IMR-90 (cell line): ENCODE measurements at regions not wholly inside any gene's neighbourhood (a gene's known extent, or its start where the extent isn't known, plus 50 kb on each side); places are given as distances from the start of the nearest gene placed in this dataset.

Experiments used
- ATAC-seq: fragments of 200-7000 bp; cut with Tn5 transposase; 2 replicates; pipeline ENCODE4 v1.9.1; 2020; ENCODE audit warnings: low read depth, mild to moderate bottlenecking, moderate library complexity
- BruUV-seq: library from RNA; stranded (reverse); fragments of 400-500 nt; replicated peaks from 2 replicates; lab custom pipeline; 2021; lab: Mats Ljungman, UMichigan
- CTCF ChIA-PET: fragments of 300-600 bp; formaldehyde crosslinking; extraction: SDS; loops from one replicate; lab custom pipeline; 2021; ENCODE audit warnings: antibody characterized with exemption; lab: Yijun Ruan, JAX
- POLR2A ChIA-PET: fragments of 300-600 bp; sonication (Branson Sonifier 250); formaldehyde crosslinking; loops from one replicate; lab custom pipeline; 2022; ENCODE audit warnings: antibody characterized with exemption; ENCODE audit not compliant: unreplicated experiment; lab: Charles Lee
- DNase-seq: peaks from one replicate; pipeline ENCODE4 v3.0.0; 2013
- H2AFZ ChIP-seq: replicated peaks from 2 replicates; pipeline ENCODE3; 2013; ENCODE audit warnings: low read length, mild to moderate bottlenecking; ENCODE audit not compliant: poor library complexity
- H2AK5ac ChIP-seq: 2 replicates; pipeline ENCODE4 v1.6.1; 2013; ENCODE audit warnings: low read depth, low read length, inconsistent platforms
- H2AK9ac ChIP-seq: replicated peaks from 2 replicates; pipeline ENCODE3; 2013; ENCODE audit warnings: mild to moderate bottlenecking, low read depth, low read length, moderate library complexity; ENCODE audit not compliant: poor library complexity
- H2BK120ac ChIP-seq: 2 replicates; pipeline ENCODE4 v1.6.1; 2013; ENCODE audit warnings: low read depth, low read length, inconsistent platforms
- H2BK15ac ChIP-seq: 3 replicates; pipeline ENCODE4 v1.6.1; 2013; ENCODE audit warnings: low read depth, low read length, inconsistent platforms
- H2BK20ac ChIP-seq: 2 replicates; pipeline ENCODE4 v1.6.1; 2013; ENCODE audit warnings: low read depth, mild to moderate bottlenecking, inconsistent platforms, low read length, moderate library complexity
- H2BK5ac ChIP-seq: 2 replicates; pipeline ENCODE4 v1.6.1; 2013; ENCODE audit warnings: mild to moderate bottlenecking, low read depth, low read length, inconsistent platforms; ENCODE audit not compliant: poor library complexity, severe bottlenecking
- H3K14ac ChIP-seq: replicated peaks from 2 replicates; pipeline ENCODE4 v1.6.1; 2013; ENCODE audit warnings: low read depth, low read length, inconsistent platforms
- H3K18ac ChIP-seq: 2 replicates; pipeline ENCODE4 v1.6.1; 2013; ENCODE audit warnings: low read depth, low read length, control low read depth
- H3K23ac ChIP-seq: 2 replicates; pipeline ENCODE4 v1.6.1; 2013; ENCODE audit warnings: low read depth, low read length, inconsistent platforms
- H3K27ac ChIP-seq: 2 replicates; pipeline ENCODE4 v1.5.1; 2013; ENCODE audit warnings: mild to moderate bottlenecking, control low read depth, low read length; ENCODE audit not compliant: insufficient read depth
- H3K27me3 ChIP-seq: 2 replicates; pipeline ENCODE4 v1.6.1; 2013; ENCODE audit warnings: low read length; ENCODE audit not compliant: control insufficient read depth, insufficient read depth
- H3K36me3 ChIP-seq: 2 replicates; pipeline ENCODE4 v1.6.1; 2013; ENCODE audit warnings: low read length, mixed read lengths; ENCODE audit not compliant: control insufficient read depth, insufficient read depth
- H3K4ac ChIP-seq: 2 replicates; pipeline ENCODE4 v1.6.1; 2013; ENCODE audit warnings: low read depth, low read length, inconsistent platforms
- H3K4me1 ChIP-seq: 2 replicates; pipeline ENCODE4 v1.6.1; 2013; ENCODE audit warnings: low read length, mixed read lengths; ENCODE audit not compliant: control insufficient read depth, insufficient read depth
- H3K4me2 ChIP-seq: 2 replicates; pipeline ENCODE4 v1.6.1; 2013; ENCODE audit warnings: low read depth, mild to moderate bottlenecking, control low read depth, low read length, moderate library complexity
- H3K4me3 ChIP-seq: 2 replicates; pipeline ENCODE4 v1.5.1; 2013; ENCODE audit warnings: low read depth, mild to moderate bottlenecking, control low read depth, low read length, moderate library complexity; ENCODE audit not compliant: insufficient read depth
- H3K56ac ChIP-seq: 2 replicates; pipeline ENCODE4 v1.6.1; 2013; ENCODE audit warnings: low read length, inconsistent platforms; ENCODE audit not compliant: insufficient read depth; ENCODE audit errors: extremely low read depth
- H3K79me1 ChIP-seq, 2 experiments: 2 replicates each; pipeline ENCODE4 v1.6.1; 2013; ENCODE audit warnings: low read length in 2 of 2, inconsistent platforms in 1 of 2, low read depth in 1 of 2
- H3K9ac ChIP-seq: 2 replicates; pipeline ENCODE4 v1.6.1; 2013; ENCODE audit warnings: low read depth, low read length, control low read depth
- H3K9me1 ChIP-seq: 2 replicates; pipeline ENCODE4 v1.6.1; 2013; ENCODE audit warnings: low read length, inconsistent platforms; ENCODE audit not compliant: insufficient read depth
- H3K9me3 ChIP-seq: 2 replicates; pipeline ENCODE4 v1.6.1; 2013; ENCODE audit warnings: low read length; ENCODE audit not compliant: control insufficient read depth, insufficient read depth
- H4K20me1 ChIP-seq: 2 replicates; pipeline ENCODE4 v1.6.1; 2013; ENCODE audit warnings: low read length, inconsistent platforms; ENCODE audit not compliant: insufficient read depth
- H4K5ac ChIP-seq: 2 replicates; pipeline ENCODE4 v1.6.1; 2013; ENCODE audit warnings: mild to moderate bottlenecking, low read depth, low read length, control low read depth
- H4K8ac ChIP-seq, 2 experiments: 2 replicates each; pipeline ENCODE4 v1.6.1; 2013; ENCODE audit warnings: low read depth in 2 of 2, low read length in 2 of 2, control low read depth in 1 of 2, inconsistent platforms in 1 of 2
- H4K91ac ChIP-seq: 2 replicates; pipeline ENCODE4 v1.6.1; 2013; ENCODE audit warnings: low read depth, low read length, inconsistent platforms; ENCODE audit not compliant: insufficient read depth
- BHLHE40 ChIP-seq: fragments of 150-350 bp; IDR thresholded peaks from 2 replicates; pipeline ENCODE4 v1.6.1; 2016; ENCODE audit warnings: mild to moderate bottlenecking, low read depth, low read length
- CEBPB ChIP-seq: IDR thresholded peaks from 2 replicates; pipeline ENCODE4 v1.6.1; 2012; ENCODE audit warnings: low read depth, low read length, improper control_type of control experiment
- CHD1 ChIP-seq: IDR thresholded peaks from 2 replicates; pipeline ENCODE4 v1.6.1; 2012; ENCODE audit warnings: low read depth, low read length, improper control_type of control experiment
- FOS ChIP-seq: fragments of 150-350 bp; IDR thresholded peaks from 2 replicates; pipeline ENCODE4 v1.6.1; 2016; ENCODE audit warnings: low read depth, low read length
- MAFK ChIP-seq: IDR thresholded peaks from 2 replicates; pipeline ENCODE4 v1.6.1; 2012; ENCODE audit warnings: low read depth, low read length, improper control_type of control experiment
- MAZ ChIP-seq: IDR thresholded peaks from 2 replicates; pipeline ENCODE4 v1.6.1; 2012; ENCODE audit warnings: low read depth, mild to moderate bottlenecking, low read length, improper control_type of control experiment, moderate library complexity, borderline replicate concordance
- MXI1 ChIP-seq: IDR thresholded peaks from 2 replicates; pipeline ENCODE4 v1.6.1; 2012; ENCODE audit warnings: low read depth, mild to moderate bottlenecking, low read length, moderate library complexity, borderline replicate concordance
- NFE2L2 ChIP-seq: fragments of 150-350 bp; IDR thresholded peaks from 2 replicates; pipeline ENCODE4 v1.6.1; 2016; ENCODE audit warnings: low read depth, mild to moderate bottlenecking, low read length
- POLR2A ChIP-seq: IDR thresholded peaks from 2 replicates; pipeline ENCODE4 v1.6.1; 2012; ENCODE audit warnings: mild to moderate bottlenecking, low read depth, low read length
- RAD21 ChIP-seq: IDR thresholded peaks from 2 replicates; pipeline ENCODE4 v1.6.1; 2012; ENCODE audit warnings: low read length, improper control_type of control experiment
- RCOR1 ChIP-seq: IDR thresholded peaks from 2 replicates; pipeline ENCODE4 v1.6.1; 2012; ENCODE audit warnings: mild to moderate bottlenecking, low read length, improper control_type of control experiment; ENCODE audit not compliant: insufficient replicate concordance
- RFX5 ChIP-seq: IDR thresholded peaks from 2 replicates; pipeline ENCODE4 v1.8.0; 2012; ENCODE audit warnings: low read depth, mild to moderate bottlenecking, low read length, moderate library complexity
- SMC3 ChIP-seq: fragments of 150-350 bp; IDR thresholded peaks from 2 replicates; pipeline ENCODE4 v1.6.1; 2016; ENCODE audit warnings: low read depth, mild to moderate bottlenecking, antibody characterized with exemption, low read length, moderate library complexity
- USF2 ChIP-seq: fragments of 150-350 bp; IDR thresholded peaks from 2 replicates; pipeline ENCODE4 v1.6.1; 2017; ENCODE audit warnings: mild to moderate bottlenecking, antibody characterized with exemption, low read length, low read depth
- WGBS, 2 experiments: methylation state at CpG; one replicate each; pipeline versions ENCODE4 v1.1.5 to v1.1.7; 2013; ENCODE audit warnings: missing lambda C conversion rate in 2 of 2; ENCODE audit not compliant: insufficient read length in 1 of 2; ENCODE audit errors: extremely low coverage in 2 of 2; 5-methylcytosine and 5-hydroxymethylcytosine counted together
- dilution Hi-C: fragments of 300-500 bp; cut with HindIII; formaldehyde crosslinking; loops from one replicate; pipeline ENCODE4 v1.14.3; 2018; ENCODE audit warnings: low sequenced_read_pairs; ENCODE audit not compliant: unreplicated experiment
- in situ Hi-C: fragments of 300-500 bp; cut with MboI; formaldehyde crosslinking; loops from 3 replicates; pipeline ENCODE4 v1.14.3; 2019; ENCODE audit warnings: low sequenced_read_pairs, inconsistent platforms, mixed read lengths
- intact Hi-C: fragments of 100-400 bp; cut with micrococcal nuclease; formaldehyde crosslinking; loops from 2 replicates; pipeline ENCODE4 v1.10.0; 2022
- TF ChIP-seq, protein P1 (sequence below): fragments of 150-350 bp; IDR thresholded peaks from 2 replicates; pipeline ENCODE4 v1.6.1; 2016; ENCODE audit warnings: low read depth, mild to moderate bottlenecking, low read length, moderate library complexity, borderline replicate concordance
- TF ChIP-seq, protein P2 (sequence below): conservative IDR thresholded peaks from 2 replicates; pipeline ENCODE4 v1.5.1; 2012; ENCODE audit warnings: mild to moderate bottlenecking, low read depth, low read length, improper control_type of control experiment

- WGBS, 2 experiments = no CpG with 5 or more reads among the region's 1 CpG
- DNase-seq = no peak
- H3K27me3 ChIP-seq = no peaks in the 10 kb centered on the region
These were observed 715.8 kb upstream of the LRRC4C start for GRCh38 chr11:42175203-42175602.

More at GRCh38 chr11:42175203-42175602, 715.8 kb upstream of the LRRC4C start:
- no peaks in the 10 kb centered on the region for H3K79me1 ChIP-seq
- no peak overlapping the region for H2AK9ac ChIP-seq
- H3K4me3 ChIP-seq = no peak overlapping the region
- H2BK120ac ChIP-seq = no peak overlapping the region
- no peak for ATAC-seq
- no peak overlapping the region for H3K14ac ChIP-seq
- H3K56ac ChIP-seq = no peak overlapping the region
- H2BK15ac ChIP-seq = no peak overlapping the region
- no peak overlapping the region for H2BK20ac ChIP-seq
- no peak overlapping the region for H3K18ac ChIP-seq
- H3K4ac ChIP-seq = no peak overlapping the region
- H3K4me2 ChIP-seq = no peak overlapping the region
- ChIA-PET CTCF (no interaction called here), POLR2A (no interaction called here)
- no peak overlapping the region for H2BK5ac ChIP-seq
- no peak overlapping the region for H4K8ac ChIP-seq
- H3K36me3 ChIP-seq = no peaks in the 10 kb centered on the region
- in situ Hi-C loops (no loop called here), dilution Hi-C loops (no loop called here), intact Hi-C loops (no loop called here)
- H4K20me1 ChIP-seq = no peaks in the 10 kb centered on the region
- H3K9me3 ChIP-seq = no peaks in the 10 kb centered on the region; the same call in 1 of the 2 replicates
- BruUV-seq = no TSS peak
- no peak overlapping the region for H4K5ac ChIP-seq
- no peak overlapping the region for H3K23ac ChIP-seq
- no peak overlapping the region for H2AK5ac ChIP-seq
- no peak overlapping the region for H3K9ac ChIP-seq
- no peak overlapping the region for H3K27ac ChIP-seq
- TF ChIP-seq FOS = no peak
- no peak for TF ChIP-seq BHLHE40
- no peak for TF ChIP-seq CEBPB
- TF ChIP-seq NFE2L2 = no peak
- TF ChIP-seq RAD21 = no peak
- TF ChIP-seq MAZ = no peak
- no peak for TF ChIP-seq RFX5
- TF ChIP-seq RCOR1 = no peak
- TF ChIP-seq MXI1 = no peak
- no peak for TF ChIP-seq SMC3
- TF ChIP-seq CHD1 = no peak
- TF ChIP-seq, protein P1, sequence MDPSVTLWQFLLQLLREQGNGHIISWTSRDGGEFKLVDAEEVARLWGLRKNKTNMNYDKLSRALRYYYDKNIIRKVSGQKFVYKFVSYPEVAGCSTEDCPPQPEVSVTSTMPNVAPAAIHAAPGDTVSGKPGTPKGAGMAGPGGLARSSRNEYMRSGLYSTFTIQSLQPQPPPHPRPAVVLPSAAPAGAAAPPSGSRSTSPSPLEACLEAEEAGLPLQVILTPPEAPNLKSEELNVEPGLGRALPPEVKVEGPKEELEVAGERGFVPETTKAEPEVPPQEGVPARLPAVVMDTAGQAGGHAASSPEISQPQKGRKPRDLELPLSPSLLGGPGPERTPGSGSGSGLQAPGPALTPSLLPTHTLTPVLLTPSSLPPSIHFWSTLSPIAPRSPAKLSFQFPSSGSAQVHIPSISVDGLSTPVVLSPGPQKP = no peak
- no peak for TF ChIP-seq MAFK
- TF ChIP-seq USF2 = no peak
- TF ChIP-seq, protein P2, sequence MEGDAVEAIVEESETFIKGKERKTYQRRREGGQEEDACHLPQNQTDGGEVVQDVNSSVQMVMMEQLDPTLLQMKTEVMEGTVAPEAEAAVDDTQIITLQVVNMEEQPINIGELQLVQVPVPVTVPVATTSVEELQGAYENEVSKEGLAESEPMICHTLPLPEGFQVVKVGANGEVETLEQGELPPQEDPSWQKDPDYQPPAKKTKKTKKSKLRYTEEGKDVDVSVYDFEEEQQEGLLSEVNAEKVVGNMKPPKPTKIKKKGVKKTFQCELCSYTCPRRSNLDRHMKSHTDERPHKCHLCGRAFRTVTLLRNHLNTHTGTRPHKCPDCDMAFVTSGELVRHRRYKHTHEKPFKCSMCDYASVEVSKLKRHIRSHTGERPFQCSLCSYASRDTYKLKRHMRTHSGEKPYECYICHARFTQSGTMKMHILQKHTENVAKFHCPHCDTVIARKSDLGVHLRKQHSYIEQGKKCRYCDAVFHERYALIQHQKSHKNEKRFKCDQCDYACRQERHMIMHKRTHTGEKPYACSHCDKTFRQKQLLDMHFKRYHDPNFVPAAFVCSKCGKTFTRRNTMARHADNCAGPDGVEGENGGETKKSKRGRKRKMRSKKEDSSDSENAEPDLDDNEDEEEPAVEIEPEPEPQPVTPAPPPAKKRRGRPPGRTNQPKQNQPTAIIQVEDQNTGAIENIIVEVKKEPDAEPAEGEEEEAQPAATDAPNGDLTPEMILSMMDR = no peak
- TF ChIP-seq POLR2A = no peak
- H3K4me1 ChIP-seq = no peaks in the 10 kb centered on the region
- no peaks in the 10 kb centered on the region for H3K9me1 ChIP-seq
- H4K91ac ChIP-seq = no peak overlapping the region
- H2AFZ ChIP-seq = no peak overlapping the region
